Stimulated activated CD8-positive, alpha-beta memory T cell treated with anti-CD3 and anti-CD28 coated beads, Interleukin-7, amount 100 ng/mL, for 1 hour (primary cell): ENCODE measurements at regions not wholly inside any gene's neighbourhood (a gene's known extent, or its start where the extent isn't known, plus 50 kb on each side); places are given as distances from the start of the nearest gene placed in this dataset.

Source experiments
- DNase-seq, 2 donors: peaks; one replicate each; pipeline ENCODE4 v3.0.0-alpha.2; 2020; ENCODE audit warnings: low read depth in 2 of 2

DNA sequence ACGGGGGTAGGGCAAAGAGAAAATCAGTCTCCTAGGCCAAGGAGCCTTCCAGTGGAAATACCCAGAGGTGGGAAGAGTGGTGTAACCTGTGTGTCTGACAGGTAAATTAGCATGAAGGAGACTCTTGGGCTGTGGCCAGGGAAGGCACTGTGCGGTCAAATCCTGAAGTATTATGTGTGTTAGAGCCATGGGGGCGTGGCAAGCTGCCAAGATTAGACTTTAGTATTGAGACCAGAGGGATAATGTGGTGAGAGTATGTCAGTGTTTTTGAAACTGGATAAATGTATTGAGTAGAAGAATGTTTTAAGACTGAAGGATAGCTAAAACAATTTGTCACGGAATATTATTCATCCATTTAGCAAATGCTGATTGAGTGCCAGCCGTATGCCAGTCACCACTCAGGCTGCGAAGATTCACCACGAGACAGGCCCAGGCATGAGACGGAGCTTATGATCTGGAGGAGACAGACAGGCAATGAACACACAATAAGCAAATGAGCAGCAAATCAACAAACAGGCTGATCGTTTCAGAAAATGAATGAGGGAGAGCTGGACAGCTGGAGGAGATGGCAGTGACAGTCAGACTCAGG, 445.9 kb downstream of the MCTP2 start:
- DNase-seq: no peak

DNA sequence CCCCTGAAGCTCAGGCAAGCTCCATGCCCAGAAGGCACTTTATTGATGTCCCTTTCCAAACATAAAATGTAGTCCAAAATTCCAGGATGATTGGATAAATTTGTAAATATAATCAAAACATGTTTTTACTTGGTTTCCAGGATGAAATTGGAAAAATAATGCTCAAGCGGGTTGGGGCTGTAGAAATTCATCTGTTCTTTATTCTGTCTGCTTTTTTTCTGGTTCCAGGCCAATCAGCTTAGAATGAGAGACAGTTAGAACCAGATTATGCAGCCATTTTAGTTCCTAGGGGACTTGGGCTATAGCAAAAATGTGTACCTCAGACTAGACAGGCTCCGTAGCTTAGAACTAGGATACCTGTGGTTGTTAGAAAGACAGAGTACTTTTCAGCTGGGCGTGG, 450.8 kb downstream of the MCTP2 start:
- no peak for DNase-seq

DNA sequence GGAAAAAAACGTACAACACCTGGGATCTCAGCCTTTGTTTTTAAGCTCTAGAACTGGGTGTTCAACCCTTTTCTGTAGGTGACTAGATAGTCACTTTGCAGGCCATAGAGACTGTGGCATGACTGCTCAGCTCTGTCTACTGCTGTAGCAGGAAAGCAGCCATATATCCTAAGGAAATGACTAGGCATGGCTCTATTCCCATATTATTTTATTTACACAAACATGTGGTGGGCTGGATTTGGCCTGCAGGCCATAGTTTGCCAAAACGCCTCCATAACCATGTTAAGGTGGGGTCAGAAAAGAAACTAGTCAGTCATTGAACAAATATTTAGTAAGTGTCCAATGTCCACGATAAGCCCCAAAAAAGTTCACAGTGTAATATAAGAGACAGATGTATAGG, 452.5 kb downstream of the MCTP2 start:
- no peak for DNase-seq

DNA sequence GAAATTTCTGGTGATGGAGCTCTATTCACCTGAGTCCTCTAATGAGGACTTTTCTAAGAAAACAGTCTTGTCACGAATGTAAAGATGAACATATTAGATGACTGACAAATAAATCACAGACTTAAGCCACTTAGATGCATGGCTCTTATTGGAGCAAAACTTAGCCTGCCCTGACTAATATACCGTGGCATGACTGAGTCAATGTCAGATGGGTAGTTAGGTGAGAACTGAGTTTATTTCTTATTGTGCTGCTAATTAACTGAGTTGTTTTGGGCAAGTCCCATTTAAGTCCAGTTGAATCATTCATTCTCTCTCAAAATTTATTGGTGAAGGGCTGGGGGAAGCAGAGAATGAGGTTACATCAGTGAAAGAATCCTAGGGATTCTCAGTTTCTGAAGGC, 459.8 kb downstream of the MCTP2 start:
- DNase-seq: no peak

DNA sequence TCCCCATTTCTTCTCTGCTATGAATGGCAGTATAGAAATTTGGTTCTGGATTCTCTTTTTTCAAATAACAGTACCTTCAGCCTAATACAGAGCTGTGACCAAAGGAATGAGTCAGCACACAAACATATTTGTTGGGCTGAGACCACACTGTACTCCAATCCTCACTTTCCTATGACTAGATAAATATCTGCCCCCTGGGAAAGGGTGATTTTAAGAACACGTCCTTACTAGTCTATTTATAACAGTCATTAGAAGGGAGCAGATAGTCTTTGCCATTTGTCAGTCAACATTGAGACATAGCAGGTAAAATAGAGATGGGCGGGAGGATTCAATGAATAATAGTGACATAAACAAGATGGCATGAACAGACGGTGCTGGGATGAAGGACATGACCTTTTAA, 461.3 kb downstream of the MCTP2 start:
- DNase-seq: no peak

DNA sequence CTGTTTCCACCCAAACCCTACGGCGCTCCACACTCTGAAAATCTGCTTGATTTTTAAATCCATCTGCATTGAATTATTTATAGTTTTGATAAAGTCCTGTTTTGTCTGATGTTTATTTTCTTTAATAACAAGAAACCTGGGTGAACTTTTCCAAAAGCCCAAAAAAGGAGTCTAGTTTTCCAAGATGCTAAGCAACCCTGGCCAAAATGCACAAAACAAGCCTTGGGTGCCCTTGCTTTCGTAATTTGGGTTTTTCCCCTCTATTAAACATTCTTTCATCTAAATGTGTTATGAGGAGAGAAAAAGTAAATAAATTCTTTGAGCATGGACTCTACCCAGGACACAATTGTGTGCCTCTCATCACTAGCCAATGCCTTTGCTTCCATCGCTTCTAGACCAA, 468.9 kb downstream of the MCTP2 start:
- DNase-seq: no peak

DNA sequence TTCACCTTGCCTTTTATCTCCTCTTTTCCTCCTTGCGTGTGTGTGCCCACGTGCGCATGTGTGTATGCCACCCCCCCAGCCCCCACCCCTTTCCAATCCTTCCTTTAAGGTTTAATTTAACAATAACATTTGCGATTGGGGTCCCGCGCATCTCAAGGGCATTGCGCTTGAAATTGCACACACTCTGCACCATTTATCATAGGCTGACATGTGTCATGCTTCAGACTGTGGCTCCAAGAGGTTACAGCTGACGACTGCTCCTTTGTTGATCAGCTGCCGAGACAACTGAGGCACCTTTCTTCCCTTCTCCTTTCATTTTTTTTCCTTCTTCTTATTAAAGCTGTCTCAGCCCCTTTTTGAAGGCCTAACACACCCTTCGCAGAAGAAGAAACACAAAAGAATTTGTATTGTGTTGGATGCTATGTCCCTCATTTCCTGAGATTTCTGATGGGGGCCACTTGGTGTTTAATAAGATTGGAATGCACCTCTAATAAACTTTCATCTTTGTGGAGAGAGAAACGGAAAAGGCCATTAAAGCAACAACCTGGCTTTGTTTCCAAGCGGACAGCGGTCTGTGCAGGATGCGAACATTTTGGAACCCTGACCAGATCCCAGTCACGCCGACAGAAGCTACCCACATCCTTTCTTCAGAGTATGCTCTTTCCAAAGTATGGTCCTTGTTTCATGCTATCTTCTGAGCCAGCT, 470.1 kb downstream of the MCTP2 start:
- no peak for DNase-seq

DNA sequence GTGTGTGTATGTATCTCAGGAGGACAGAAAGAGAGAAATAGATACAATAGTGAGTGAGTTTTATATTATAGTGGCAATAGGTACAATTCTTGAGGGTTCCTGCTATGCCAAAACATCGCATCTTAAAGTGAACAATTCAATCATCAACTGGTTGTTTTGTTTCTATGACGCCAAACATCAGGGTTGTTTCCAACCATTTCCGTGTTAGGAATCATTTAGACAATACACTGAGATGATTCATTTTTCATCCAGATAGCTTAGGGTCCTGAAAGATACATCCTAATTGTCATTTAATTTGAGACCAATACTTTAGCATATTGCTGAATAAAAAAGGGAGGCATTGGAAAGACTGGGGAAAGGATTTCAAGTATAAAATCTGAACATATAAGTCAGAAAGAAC, 472.2 kb downstream of the MCTP2 start:
- no peak for DNase-seq

DNA sequence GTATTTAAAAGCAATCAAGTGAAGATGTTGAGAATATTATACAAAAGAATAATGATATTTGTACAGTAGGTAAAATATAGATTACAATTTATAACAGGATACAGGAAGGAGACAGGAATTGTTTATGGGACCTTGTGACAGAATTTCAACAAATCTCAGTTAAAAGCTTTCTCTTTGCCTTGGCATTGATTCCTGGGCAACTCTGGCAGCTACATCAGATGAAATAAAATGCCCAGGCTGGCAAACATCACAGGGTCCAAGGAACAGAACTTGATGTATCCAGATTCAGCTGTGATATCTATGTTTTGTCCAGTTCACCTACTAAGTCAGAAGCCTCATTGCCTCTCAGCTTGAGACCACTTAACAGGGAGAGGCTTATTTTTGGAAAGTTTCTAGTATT, 473.1 kb downstream of the MCTP2 start:
- no peak for DNase-seq

DNA sequence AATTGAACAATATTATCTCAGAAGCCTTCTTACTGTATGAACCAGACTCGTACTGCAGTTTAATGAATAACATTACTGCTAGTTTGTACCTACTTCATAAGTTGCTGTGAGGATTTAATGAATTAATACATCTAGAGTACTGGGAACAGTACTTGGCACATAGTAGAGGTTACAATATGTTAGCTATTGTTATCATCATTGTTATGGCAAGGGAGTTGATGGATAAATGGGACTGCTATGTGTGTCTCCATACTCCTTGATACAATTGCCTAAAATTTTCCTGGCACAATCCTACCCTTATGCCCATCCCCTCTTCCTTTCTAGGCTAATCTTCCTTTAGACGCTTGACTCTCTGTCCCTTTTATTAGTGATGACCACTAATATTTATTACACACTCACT, 473.6 kb downstream of the MCTP2 start:
- no peak for DNase-seq

DNA sequence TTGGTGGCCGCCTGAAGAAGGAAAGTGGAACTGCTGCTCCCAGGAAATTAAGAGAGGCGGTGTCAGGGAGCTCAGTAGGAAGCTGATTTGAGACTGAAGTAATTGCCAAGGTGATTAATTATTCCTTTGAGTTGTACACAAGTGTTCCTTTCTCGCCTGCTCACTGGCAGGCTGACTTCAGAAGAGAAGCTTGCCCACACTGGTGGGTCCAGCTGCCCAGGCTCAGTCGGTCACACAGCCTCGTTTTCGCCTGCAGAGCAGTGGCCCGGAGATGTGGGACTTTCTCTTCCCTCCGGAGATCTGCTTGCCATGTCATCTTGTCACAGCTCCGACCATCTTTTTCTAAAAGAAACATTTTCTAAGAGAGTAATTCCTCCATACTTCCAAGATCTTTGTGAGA, 478.0 kb downstream of the MCTP2 start:
- no peak for DNase-seq

DNA sequence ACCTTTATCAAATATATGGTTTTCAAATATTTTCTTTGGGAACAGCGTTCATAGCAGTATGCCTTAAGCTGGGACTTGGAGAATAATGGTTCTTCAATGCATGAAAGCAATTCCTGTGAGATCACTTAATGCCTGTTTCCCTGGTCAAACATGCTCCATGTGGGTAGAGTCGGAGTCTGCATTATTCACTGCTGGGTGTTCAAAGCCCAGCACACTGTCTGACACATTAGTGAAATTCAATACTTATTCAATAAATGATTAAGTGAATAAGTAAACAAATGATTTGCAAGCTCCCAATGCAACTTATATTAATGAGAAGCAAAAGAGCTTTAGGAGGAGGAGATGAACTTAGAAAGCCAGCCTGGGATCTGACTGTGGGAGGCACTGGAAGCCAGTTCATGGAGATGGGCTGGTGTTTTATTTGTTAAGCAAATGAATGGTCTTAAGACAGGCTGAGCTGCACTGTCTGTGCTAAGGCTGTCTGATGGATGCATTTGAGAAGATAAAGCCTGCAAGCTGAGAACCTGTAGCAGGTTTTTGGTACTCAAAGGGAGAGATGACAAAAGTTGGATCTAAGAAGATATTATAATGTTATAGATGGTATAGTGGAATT, 490.8 kb downstream of the MCTP2 start:
- no peak for DNase-seq

DNA sequence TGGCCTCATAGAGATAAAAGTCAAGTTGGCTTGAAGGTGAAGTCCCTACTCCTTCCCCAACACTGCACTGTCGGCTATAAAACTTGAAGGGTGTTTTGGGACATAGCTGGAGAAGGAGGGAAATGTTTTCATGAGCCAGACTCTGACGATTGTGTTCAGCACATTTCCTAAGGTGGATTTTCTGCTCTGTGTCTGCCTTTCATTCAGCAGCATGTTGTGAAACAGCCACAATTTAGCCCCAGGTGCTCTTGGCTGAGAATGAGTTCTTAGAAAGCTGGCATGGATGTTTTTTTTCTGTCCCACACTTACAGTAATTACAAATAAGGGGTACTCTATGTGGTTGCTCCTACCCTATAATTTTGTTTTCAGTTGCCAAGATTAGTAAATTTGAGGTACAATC, 492.4 kb downstream of the MCTP2 start:
- no peak for DNase-seq

DNA sequence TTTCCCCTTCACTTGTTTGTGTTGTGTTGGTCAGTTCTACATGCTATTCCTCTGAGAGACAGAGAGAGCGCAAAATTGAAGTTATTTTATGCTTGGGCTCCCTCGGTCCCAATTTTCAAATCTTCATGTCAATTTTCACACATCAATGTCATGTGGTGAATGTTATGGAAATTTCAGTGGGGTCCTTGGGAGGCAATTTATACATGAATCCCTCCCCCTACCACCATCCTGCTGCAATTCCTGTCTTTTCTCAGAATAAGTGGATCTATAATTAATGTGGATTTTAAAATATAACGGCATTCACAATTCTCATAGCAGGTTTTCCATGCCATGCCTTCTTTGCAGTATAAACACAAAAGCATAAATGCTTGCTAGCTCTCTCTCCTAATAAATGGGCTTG, 499.9 kb downstream of the MCTP2 start:
- DNase-seq: no peak

DNA sequence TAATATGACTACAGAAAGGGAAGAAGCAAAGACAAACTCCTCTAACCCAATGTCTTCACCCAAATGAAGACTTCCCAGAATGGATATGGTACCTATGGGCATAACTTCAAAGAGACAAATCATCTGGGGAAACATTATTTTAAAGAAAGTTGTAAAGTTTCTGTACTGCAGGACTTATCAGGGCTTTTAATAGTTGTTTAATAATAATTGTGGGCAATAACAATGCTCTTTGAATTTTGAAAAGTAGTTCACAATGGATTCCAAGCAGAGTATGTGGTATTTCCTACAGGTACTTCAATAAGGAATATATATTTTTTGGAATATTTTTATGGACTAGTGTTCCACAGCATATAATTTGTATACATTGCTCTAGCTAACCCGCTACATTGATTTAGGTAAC, 503.1 kb downstream of the MCTP2 start:
- no peak for DNase-seq

DNA sequence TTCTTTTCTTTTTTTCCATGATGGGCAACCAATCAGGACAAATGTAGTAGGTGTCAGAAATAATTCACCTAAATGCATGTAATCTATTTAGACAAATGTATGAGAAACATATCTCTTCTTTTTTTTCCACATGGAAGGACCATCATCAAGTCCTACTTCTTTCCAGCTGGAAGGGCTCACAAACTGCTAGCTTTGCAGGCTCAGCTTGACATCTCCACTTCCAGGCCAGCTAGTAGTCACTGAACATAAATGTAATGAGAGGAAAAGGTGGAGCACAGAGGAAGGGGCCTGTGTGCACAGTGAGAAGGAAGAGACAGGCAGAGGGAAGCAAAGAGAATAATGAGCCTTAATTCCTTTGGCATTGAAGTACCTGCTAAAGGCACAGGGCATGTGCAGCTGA, 504.9 kb downstream of the MCTP2 start:
- DNase-seq: no peak

DNA sequence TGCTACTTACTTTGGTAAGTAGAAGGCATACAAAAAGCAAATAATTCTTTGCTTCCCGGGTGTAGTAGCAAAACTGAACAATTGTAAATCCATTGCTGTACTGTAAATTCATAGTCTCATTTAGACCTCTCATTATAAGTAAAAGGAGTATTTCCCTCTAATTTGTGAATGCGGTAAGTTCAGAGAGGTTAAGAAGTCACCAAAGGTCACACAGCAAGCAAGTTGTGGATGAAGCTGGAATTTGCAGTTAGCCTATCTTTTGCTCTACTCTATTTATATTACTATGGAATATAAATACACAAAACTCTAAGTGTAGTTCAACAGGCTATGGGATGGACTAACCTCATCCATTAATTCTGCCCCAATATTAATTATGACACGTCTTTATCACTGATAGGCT, 508.3 kb downstream of the MCTP2 start:
- no peak for DNase-seq

DNA sequence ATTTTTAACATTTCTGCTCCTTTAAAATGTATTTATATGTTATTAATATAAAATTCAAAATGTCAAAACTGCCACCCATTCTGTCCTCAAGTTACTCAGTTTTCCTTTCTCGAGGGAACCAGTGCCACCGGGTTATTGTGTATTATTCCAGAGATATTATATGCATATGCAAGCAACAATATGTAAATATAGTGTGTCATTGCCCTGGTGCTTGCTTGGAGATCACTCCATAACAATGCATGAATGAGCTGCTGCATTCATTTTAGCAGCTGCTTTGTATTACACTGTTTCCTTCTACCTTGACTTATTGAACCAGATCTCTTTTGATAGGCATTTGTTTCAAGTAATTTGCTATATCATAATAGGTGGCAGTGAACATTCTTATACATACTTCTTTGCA, 509.1 kb downstream of the MCTP2 start:
- no peak for DNase-seq

DNA sequence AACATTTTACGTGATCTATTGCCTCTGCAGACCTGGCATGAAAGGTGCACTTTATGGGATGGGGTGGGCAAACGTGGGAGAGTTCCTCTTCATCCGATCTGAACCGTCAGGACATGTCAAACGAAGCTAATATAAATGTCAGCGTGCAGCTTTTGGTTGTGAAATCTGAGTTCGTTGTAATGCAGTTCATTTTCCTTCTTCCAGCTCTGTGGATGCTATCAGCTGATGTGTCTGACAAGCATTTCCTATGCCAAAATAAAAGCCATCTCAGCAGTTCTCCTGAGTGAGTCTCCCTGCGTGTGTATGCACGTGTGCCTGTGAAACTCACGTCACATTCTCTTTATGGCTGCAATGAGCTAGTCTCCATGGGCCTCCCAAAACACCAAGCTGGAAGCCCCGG, 512.3 kb downstream of the MCTP2 start:
- DNase-seq: no peak

DNA sequence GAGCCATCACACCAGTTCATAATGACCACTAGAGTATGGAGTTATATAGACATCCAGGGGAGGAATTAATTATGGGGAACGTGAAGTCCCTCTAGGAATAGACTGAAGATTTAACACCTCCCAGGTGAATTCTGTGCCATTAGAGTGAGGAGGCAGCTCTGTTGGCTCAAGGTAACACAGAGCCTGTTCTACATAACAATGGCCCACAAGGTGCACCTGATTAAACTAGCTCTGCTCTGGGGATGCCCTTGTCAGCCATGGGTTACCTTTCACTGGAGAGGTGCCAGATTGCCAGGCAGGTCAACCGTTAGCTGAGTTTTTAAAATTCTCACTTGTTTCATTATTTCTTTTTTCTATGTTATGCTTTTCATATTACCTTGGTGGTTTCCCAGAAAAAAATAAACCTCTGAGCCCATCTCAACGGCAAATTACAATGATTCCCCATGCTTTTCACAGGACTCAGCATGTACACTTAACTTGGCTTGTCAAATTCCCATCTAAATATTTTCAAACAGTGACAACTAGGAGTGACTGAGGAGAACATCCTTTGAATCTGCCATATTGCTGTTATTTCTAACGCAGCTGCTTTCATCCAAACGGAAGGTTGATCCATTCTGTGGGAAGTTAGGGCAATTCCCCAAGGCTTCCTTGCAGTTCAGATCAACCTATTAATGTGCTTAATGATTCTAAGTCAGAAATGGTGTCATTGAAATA, 512.9 kb downstream of the MCTP2 start:
- no peak for DNase-seq

DNA sequence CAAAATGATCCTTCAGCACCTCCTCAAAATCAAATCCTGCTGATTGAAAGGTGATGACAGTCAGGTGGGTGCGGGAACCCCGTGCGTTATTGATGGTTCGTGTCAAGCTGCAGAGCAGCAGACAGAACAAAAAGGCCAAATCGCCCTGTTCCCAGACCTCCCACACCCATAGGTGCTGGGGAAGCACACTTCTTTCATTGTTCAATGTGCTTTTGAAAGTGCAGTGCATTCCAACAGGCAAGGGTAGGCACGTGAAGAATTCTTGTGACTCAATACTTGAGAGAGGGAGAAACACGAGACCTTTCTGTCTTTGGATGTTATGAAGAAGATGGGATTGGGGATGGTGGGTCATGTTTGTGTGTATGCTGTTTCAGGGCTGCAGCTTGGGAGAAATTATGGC, 514.0 kb downstream of the MCTP2 start:
- DNase-seq: no peak

DNA sequence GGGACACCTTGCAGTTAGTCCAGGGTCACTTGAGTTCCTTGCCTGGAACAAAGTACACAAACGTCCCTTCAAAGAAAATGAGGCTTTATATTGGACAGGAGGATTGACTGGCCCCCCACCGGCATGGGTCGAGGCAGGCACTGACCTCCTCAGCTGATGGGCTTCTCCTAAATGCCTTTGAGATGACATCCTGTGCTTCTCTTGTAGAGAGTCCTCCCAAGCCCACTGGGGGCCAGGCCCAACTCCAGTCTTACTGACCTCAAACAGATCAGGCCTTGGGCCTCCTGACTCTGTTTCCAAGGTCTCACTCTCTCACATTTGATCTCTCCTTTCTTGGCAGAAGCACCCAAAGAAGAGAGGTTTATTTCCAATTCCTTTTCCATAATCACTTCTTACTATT, 516.1 kb downstream of the MCTP2 start:
- DNase-seq: no peak
